ENCODE measurements at regions not wholly inside any gene's neighbourhood (a gene's known extent, or its start where the extent isn't known, plus 50 kb on each side); places are given as distances from the start of the nearest gene placed in this dataset.
"Not testable (repeated sequence)": the region's sequence is repeated elsewhere in the genome, so short reads cannot be mapped to it uniquely, and the experiment has no call there.

GRCh38 chr9:99635032-99635431, 186.7 kb upstream of the NR4A3 start:
- no peak for DNase-seq

- no peak for DNase-seq
Observed at GRCh38 chr9:99637641-99638040, 184.0 kb upstream of the NR4A3 start.

- no peak for DNase-seq
Observed at GRCh38 chr9:99638971-99639370, 182.7 kb upstream of the NR4A3 start.

- DNase-seq: no peak
Observed at GRCh38 chr9:99647604-99648003, 174.1 kb upstream of the NR4A3 start.

- no peak for DNase-seq
Observed at GRCh38 chr9:99650187-99650874, 171.4 kb upstream of the NR4A3 start.

GRCh38 chr9:99660191-99660636, 161.5 kb upstream of the NR4A3 start:
- no peak for DNase-seq

- no peak for DNase-seq
Observed at GRCh38 chr9:99663297-99663696, 158.4 kb upstream of the NR4A3 start.

- DNase-seq: no peak
Observed at GRCh38 chr9:99663856-99664255, 157.8 kb upstream of the NR4A3 start.

GRCh38 chr9:99666571-99666970, 155.1 kb upstream of the NR4A3 start:
- peak; percentile 1 for DNase-seq

GRCh38 chr9:99670886-99671285, 150.8 kb upstream of the NR4A3 start:
- not testable (repeated sequence) for DNase-seq

- DNase-seq: no peak
Observed at GRCh38 chr9:99677281-99677680, 144.4 kb upstream of the NR4A3 start.

GRCh38 chr9:99678566-99678965, 143.1 kb upstream of the NR4A3 start:
- no peak for DNase-seq

GRCh38 chr9:99680191-99680590, 141.5 kb upstream of the NR4A3 start:
- no peak for DNase-seq

GRCh38 chr9:99681113-99681512, 140.6 kb upstream of the NR4A3 start:
- DNase-seq: no peak

- no peak for DNase-seq
Observed at GRCh38 chr9:99682378-99682777, 139.3 kb upstream of the NR4A3 start.

- DNase-seq: no peak
Observed at GRCh38 chr9:99682870-99683269, 138.8 kb upstream of the NR4A3 start.

- DNase-seq: peak; percentile 95
Observed at GRCh38 chr9:99690573-99690972, 131.1 kb upstream of the NR4A3 start.

GRCh38 chr9:99693888-99694287, 127.8 kb upstream of the NR4A3 start:
- DNase-seq: no peak

GRCh38 chr9:99694393-99694792, 127.3 kb upstream of the NR4A3 start:
- DNase-seq: no peak

- no peak for DNase-seq
Observed at GRCh38 chr9:99699396-99699795, 122.3 kb upstream of the NR4A3 start.

- no peak for DNase-seq
Observed at GRCh38 chr9:99712214-99712613, 109.5 kb upstream of the NR4A3 start.

GRCh38 chr9:99713838-99714306, 107.8 kb upstream of the NR4A3 start:
- no peak for DNase-seq

- no peak for DNase-seq
Observed at GRCh38 chr9:99718631-99719030, 103.1 kb upstream of the NR4A3 start.

GRCh38 chr9:99720455-99721050, 101.1 kb upstream of the NR4A3 start:
- no peak for DNase-seq

GRCh38 chr9:99721898-99722297, 99.8 kb upstream of the NR4A3 start:
- DNase-seq: no peak

Measured in COR-L47 (cell line).